ENCODE measurements at regions not wholly inside any gene's neighbourhood (a gene's known extent, or its start where the extent isn't known, plus 50 kb on each side); places are given as distances from the start of the nearest gene placed in this dataset.

- H3K27me3 ChIP-seq (ENCODE audit: control insufficient read depth, extremely low read depth, insufficient read depth, low read length): no peaks in the 10 kb centered on the region
- H3K79me2 ChIP-seq (ENCODE audit: control insufficient read depth, insufficient read depth, low read length): no peaks in the 10 kb centered on the region
- no peaks in the 10 kb centered on the region for H3K4me1 ChIP-seq (ENCODE audit: control insufficient read depth, extremely low read depth, insufficient read depth, low read length)
- H3K4me2 ChIP-seq (ENCODE audit: control insufficient read depth, extremely low read depth, insufficient read depth, low read depth, low read length): no peak overlapping the region
- no peak overlapping the region for H3K27ac ChIP-seq (ENCODE audit: control insufficient read depth, insufficient read depth, low read length)
- no peaks in the 10 kb centered on the region for H3K36me3 ChIP-seq (ENCODE audit: control insufficient read depth in 2 of 2, extremely low read depth in 1 of 2, insufficient read depth in 2 of 2, low read length in 2 of 2)
- FAIRE-seq (no peak), DNase-seq (ENCODE audit: low read depth, low spot score) (no peak)
- TF ChIP-seq EZH2 (IDR thresholded peaks at IDR 0.05; ENCODE audit: low read length) (no peak), CTCF (optimal IDR thresholded peaks at IDR 0.05 in 1 of 3, IDR thresholded peaks at IDR 0.05 in 1 of 3, conservative IDR thresholded peaks at IDR 0.05 in 1 of 3; ENCODE audit: extremely low read depth in 1 of 3, insufficient read depth in 2 of 3, low read length in 3 of 3) (no peak)
- dilution Hi-C loops (cut with MboI; ENCODE audit: extremely low pct_ligation_motif_present, low sequenced_read_pairs): no loop called here
- no peaks in the 10 kb centered on the region for H3K9me3 ChIP-seq (ENCODE audit: control insufficient read depth, low read depth, low read length)
- no peak overlapping the region for H2AFZ ChIP-seq (ENCODE audit: control insufficient read depth, low read length)
- no peak overlapping the region for H3K4me3 ChIP-seq (ENCODE audit: control insufficient read depth in 2 of 3, extremely low read depth in 1 of 3, insufficient read depth in 2 of 3, low read depth in 1 of 3, low read length in 3 of 3)
- no peaks in the 10 kb centered on the region for H4K20me1 ChIP-seq (ENCODE audit: control insufficient read depth, extremely low read depth, insufficient read depth, low read length)
- no peak overlapping the region for H3K9ac ChIP-seq (ENCODE audit: control insufficient read depth, extremely low read depth, insufficient read depth, low read length)
- no peaks in the 10 kb centered on the region for H3K9me1 ChIP-seq (ENCODE audit: control insufficient read depth, extremely low read depth, insufficient read depth, low read length)
Observed at GRCh38 chr5:158616707-158617106, 483.0 kb downstream of the EBF1 start.

DNA sequence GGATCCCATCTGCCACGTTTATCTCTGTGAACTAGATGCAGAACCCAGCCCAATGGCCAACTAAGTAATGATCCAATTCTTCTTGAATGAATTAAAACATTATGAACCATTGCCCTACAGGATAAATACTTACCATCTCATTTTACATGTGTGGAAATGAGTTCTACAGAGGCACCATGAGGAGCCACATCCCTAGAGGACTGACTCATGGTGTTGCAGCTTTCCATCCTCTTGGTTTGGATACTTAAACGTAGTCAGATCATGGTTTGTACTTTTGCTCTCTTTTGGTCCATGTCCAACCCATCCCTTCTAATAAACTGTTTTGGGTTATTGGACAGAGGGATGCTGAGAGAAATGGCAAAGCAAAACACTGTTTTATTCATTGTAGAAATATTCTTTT, 484.8 kb downstream of the EBF1 start:
- TF ChIP-seq EZH2 (IDR thresholded peaks at IDR 0.05; ENCODE audit: low read length) (no peak), CTCF (optimal IDR thresholded peaks at IDR 0.05 in 1 of 3, IDR thresholded peaks at IDR 0.05 in 1 of 3, conservative IDR thresholded peaks at IDR 0.05 in 1 of 3; ENCODE audit: extremely low read depth in 1 of 3, insufficient read depth in 2 of 3, low read length in 3 of 3) (no peak)
- Histone ChIP-seq H3K27me3 (ENCODE audit: control insufficient read depth, extremely low read depth, insufficient read depth, low read length) (no peaks in the 10 kb centered on the region), H3K9me1 (ENCODE audit: control insufficient read depth, extremely low read depth, insufficient read depth, low read length) (no peaks in the 10 kb centered on the region), H3K79me2 (ENCODE audit: control insufficient read depth, insufficient read depth, low read length) (no peaks in the 10 kb centered on the region), H3K4me2 (ENCODE audit: control insufficient read depth, extremely low read depth, insufficient read depth, low read depth, low read length) (no peak overlapping the region), H4K20me1 (ENCODE audit: control insufficient read depth, extremely low read depth, insufficient read depth, low read length) (no peaks in the 10 kb centered on the region), H3K4me3 (ENCODE audit: control insufficient read depth in 2 of 3, extremely low read depth in 1 of 3, insufficient read depth in 2 of 3, low read depth in 1 of 3, low read length in 3 of 3) (no peak overlapping the region), H3K9ac (ENCODE audit: control insufficient read depth, extremely low read depth, insufficient read depth, low read length) (no peak overlapping the region), H3K36me3 (ENCODE audit: control insufficient read depth in 2 of 2, extremely low read depth in 1 of 2, insufficient read depth in 2 of 2, low read length in 2 of 2) (no peaks in the 10 kb centered on the region), H2AFZ (ENCODE audit: control insufficient read depth, low read length) (no peak overlapping the region), H3K9me3 (ENCODE audit: control insufficient read depth, low read depth, low read length) (no peaks in the 10 kb centered on the region), H3K4me1 (ENCODE audit: control insufficient read depth, extremely low read depth, insufficient read depth, low read length) (no peaks in the 10 kb centered on the region), H3K27ac (ENCODE audit: control insufficient read depth, insufficient read depth, low read length) (no peak overlapping the region)
- FAIRE-seq: no peak
- dilution Hi-C loops (cut with MboI; ENCODE audit: extremely low pct_ligation_motif_present, low sequenced_read_pairs): no loop called here
- DNase-seq (ENCODE audit: low read depth, low spot score): no peak

Measured in keratinocyte (primary cell).